H9 (cell line): ENCODE measurements at regions not wholly inside any gene's neighbourhood (a gene's known extent, or its start where the extent isn't known, plus 50 kb on each side); places are given as distances from the start of the nearest gene placed in this dataset.
"Not testable (repeated sequence)": the region's sequence is repeated elsewhere in the genome, so short reads cannot be mapped to it uniquely, and the experiment has no call there.

Source experiments
- DNase-seq: peaks from one replicate; pipeline ENCODE4 v3.0.0-alpha.2; 2017
- H2AFZ ChIP-seq: one replicate; pipeline ENCODE4 v1.6.1; 2013; ENCODE audit warnings: mild to moderate bottlenecking, low read length, control low read depth, moderate library complexity
- H2AK5ac ChIP-seq: 2 replicates; pipeline ENCODE4 v1.6.1; 2013; ENCODE audit warnings: low read length, control low read depth, mixed read lengths; ENCODE audit not compliant: insufficient read length
- H2BK120ac ChIP-seq: one replicate; pipeline ENCODE4 v1.6.1; 2013; ENCODE audit warnings: low read depth, mild to moderate bottlenecking, low read length, control low read depth, inconsistent platforms; ENCODE audit not compliant: poor library complexity, severe bottlenecking
- H2BK12ac ChIP-seq: 2 replicates; pipeline ENCODE4 v1.6.1; 2013; ENCODE audit warnings: low read length, control low read depth, mixed read lengths, low read depth; ENCODE audit not compliant: insufficient read length
- H2BK15ac ChIP-seq: 2 replicates; pipeline ENCODE4 v1.6.1; 2013; ENCODE audit warnings: low read depth, low read length, control low read depth
- H2BK20ac ChIP-seq: one replicate; pipeline ENCODE4 v1.6.1; 2013; ENCODE audit warnings: low read depth, mild to moderate bottlenecking, low read length, control low read depth, inconsistent platforms; ENCODE audit not compliant: poor library complexity, severe bottlenecking
- H2BK5ac ChIP-seq: 2 replicates; pipeline ENCODE4 v1.6.1; 2013; ENCODE audit warnings: low read length, control low read depth, mixed read lengths; ENCODE audit not compliant: insufficient read length
- H3K14ac ChIP-seq: 2 replicates; pipeline ENCODE4 v1.6.1; 2013; ENCODE audit warnings: low read length, control low read depth; ENCODE audit not compliant: insufficient read depth
- H3K18ac ChIP-seq: 2 replicates; pipeline ENCODE4 v1.6.1; 2013; ENCODE audit warnings: low read depth, mild to moderate bottlenecking, mixed read lengths, low read length, control low read depth; ENCODE audit not compliant: insufficient read length
- H3K23ac ChIP-seq: 2 replicates; pipeline ENCODE4 v1.6.1; 2013; ENCODE audit warnings: low read length, control low read depth, mixed read lengths, low read depth; ENCODE audit not compliant: insufficient read length
- H3K23me2 ChIP-seq: 2 replicates; pipeline ENCODE4 v1.6.1; 2013; ENCODE audit warnings: low read depth, mild to moderate bottlenecking, mixed read lengths, low read length, control low read depth; ENCODE audit not compliant: insufficient read length, poor library complexity, severe bottlenecking
- H3K27ac ChIP-seq: 2 replicates; pipeline ENCODE4 v1.5.1; 2013; ENCODE audit warnings: low read length, control low read depth, mixed read lengths, low read depth; ENCODE audit not compliant: insufficient read length
- H3K27me3 ChIP-seq: 2 replicates; pipeline ENCODE4 v1.6.1; 2013; ENCODE audit warnings: low read length, control low read depth, inconsistent platforms; ENCODE audit not compliant: insufficient read depth
- H3K4ac ChIP-seq: 2 replicates; pipeline ENCODE4 v1.6.1; 2013; ENCODE audit warnings: low read depth, mild to moderate bottlenecking, control low read depth, inconsistent platforms, low read length, moderate library complexity
- H3K4me1 ChIP-seq: 2 replicates; pipeline ENCODE4 v1.6.1; 2013; ENCODE audit warnings: low read length, control low read depth, inconsistent platforms; ENCODE audit not compliant: insufficient read depth
- H3K4me2 ChIP-seq: 2 replicates; pipeline ENCODE4 v1.6.1; 2013; ENCODE audit warnings: low read length, control low read depth, mixed read lengths; ENCODE audit not compliant: insufficient read length, insufficient read depth
- H3K56ac ChIP-seq: 2 replicates; pipeline ENCODE4 v1.6.1; 2013; ENCODE audit warnings: low read depth, mild to moderate bottlenecking, mixed read lengths, low read length, control low read depth; ENCODE audit not compliant: insufficient read length
- H3K79me1 ChIP-seq: 2 replicates; pipeline ENCODE4 v1.6.1; 2013; ENCODE audit warnings: low read depth, mild to moderate bottlenecking, moderate library complexity, low read length, control low read depth, inconsistent platforms; ENCODE audit not compliant: insufficient read depth, poor library complexity, severe bottlenecking
- H3K79me2 ChIP-seq: 2 replicates; pipeline ENCODE4 v1.6.1; 2013; ENCODE audit warnings: low read length, control low read depth, inconsistent platforms; ENCODE audit not compliant: insufficient read depth
- H3K9ac ChIP-seq: 2 replicates; pipeline ENCODE4 v1.6.1; 2013; ENCODE audit warnings: low read length, control low read depth, mixed read lengths; ENCODE audit not compliant: insufficient read length; ENCODE audit errors: extremely low read depth
- H3K9me3 ChIP-seq: one replicate; pipeline ENCODE4 v1.6.1; 2013; ENCODE audit warnings: low read depth, low read length, inconsistent platforms; ENCODE audit not compliant: control insufficient read depth
- H3T11ph ChIP-seq: one replicate; pipeline ENCODE4 v1.6.1; 2013; ENCODE audit warnings: mild to moderate bottlenecking, low read length, control low read depth, inconsistent platforms
- H4K20me1 ChIP-seq: one replicate; pipeline ENCODE4 v1.6.1; 2013; ENCODE audit not compliant: control insufficient read depth, insufficient read length, insufficient read depth
- H4K5ac ChIP-seq: 2 replicates; pipeline ENCODE4 v1.6.1; 2013; ENCODE audit warnings: low read depth, mild to moderate bottlenecking, mixed read lengths, low read length, control low read depth; ENCODE audit not compliant: insufficient read length
- H4K8ac ChIP-seq: replicated peaks from 2 replicates; pipeline ENCODE4 v1.6.1; 2013; ENCODE audit warnings: low read length, control low read depth, mixed read lengths, low read depth; ENCODE audit not compliant: insufficient read length
- H4K91ac ChIP-seq: 2 replicates; pipeline ENCODE4 v1.6.1; 2013; ENCODE audit warnings: low read depth, mild to moderate bottlenecking, moderate library complexity, mixed read lengths, low read length, control low read depth; ENCODE audit not compliant: insufficient read length
- H3K27ac Mint-ChIP-seq, 3 experiments: 2 replicates in 2 of 3; 3 replicates in 1 of 3; pipeline ENCODE4 v1.8.0; 2020 to 2021; ENCODE audit warnings: mixed read lengths in 3 of 3, mild to moderate bottlenecking in 1 of 3, moderate library complexity in 1 of 3
- H3K27me3 Mint-ChIP-seq: 2 replicates; pipeline ENCODE4 v1.8.0; 2021; ENCODE audit warnings: low read depth, mild to moderate bottlenecking, moderate library complexity, mixed read lengths
- H3K36me3 Mint-ChIP-seq, 3 experiments: 2 replicates in 2 of 3; 3 replicates in 1 of 3; pipeline ENCODE4 v1.8.0; 2020 to 2021; ENCODE audit warnings: low read depth in 3 of 3, mixed read lengths in 3 of 3; ENCODE audit not compliant: insufficient read depth in 1 of 3
- H3K4me1 Mint-ChIP-seq, 2 experiments: 2 replicates each; pipeline ENCODE4 v1.8.0; 2020; ENCODE audit warnings: mixed read lengths in 2 of 2
- H3K4me3 Mint-ChIP-seq, 2 experiments: 2 replicates in 1 of 2; 3 replicates in 1 of 2; pipeline ENCODE4 v1.8.0; 2020 to 2021; ENCODE audit warnings: mild to moderate bottlenecking in 2 of 2, mixed read lengths in 2 of 2, moderate library complexity in 1 of 2
- H3K9me3 Mint-ChIP-seq, 2 experiments: 2 replicates in 1 of 2; 3 replicates in 1 of 2; pipeline ENCODE4 v1.8.0; 2020; ENCODE audit warnings: mild to moderate bottlenecking in 2 of 2, mixed read lengths in 2 of 2, moderate library complexity in 1 of 2
- WGBS: extraction: QIAGEN DNeasy Blood & Tissue Kit; methylation state at CpG from one replicate; pipeline ENCODE4 v1.1.7; 2013; ENCODE audit warnings: missing lambda C conversion rate, low lambda C conversion rate, mixed read lengths; ENCODE audit not compliant: insufficient read length; ENCODE audit errors: extremely low coverage; 5-methylcytosine and 5-hydroxymethylcytosine counted together

DNA sequence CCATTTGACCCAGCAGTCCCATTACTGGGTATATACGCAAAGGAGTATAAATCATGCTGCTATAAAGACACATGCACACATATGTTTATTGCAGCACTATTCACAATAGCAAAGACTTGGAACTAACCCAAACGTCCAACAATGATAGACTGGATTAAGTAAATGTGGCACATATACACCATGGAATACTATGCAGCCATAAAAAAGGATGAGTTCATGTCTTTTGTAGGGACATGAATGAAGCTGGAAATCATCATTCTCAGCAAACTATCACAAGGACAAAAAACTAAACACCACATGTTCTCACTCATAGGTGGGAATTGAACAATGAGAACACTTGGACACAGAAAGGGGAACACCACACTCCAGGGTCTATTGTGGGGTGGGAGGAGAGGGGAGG lies 168.3 kb downstream of the TENT5A start:
- WGBS: no CpG with 5 or more reads among the region's 2 CpGs
- not testable (repeated sequence) for H2AFZ ChIP-seq, H4K91ac ChIP-seq, H3K23me2 ChIP-seq, H3K4ac ChIP-seq, H3K14ac ChIP-seq, H4K5ac ChIP-seq, H3K56ac ChIP-seq, H3K27ac Mint-ChIP-seq, H3K36me3 Mint-ChIP-seq, H3K9me3 Mint-ChIP-seq, H3K4me2 ChIP-seq, DNase-seq, H3K9ac ChIP-seq, H3K4me1 ChIP-seq, H4K8ac ChIP-seq, H3K27me3 ChIP-seq, H3K27me3 Mint-ChIP-seq, H3K4me1 Mint-ChIP-seq, H2BK12ac ChIP-seq, H3K9me3 ChIP-seq, H3K79me1 ChIP-seq, H2BK15ac ChIP-seq, H4K20me1 ChIP-seq, H2BK5ac ChIP-seq, H3K79me2 ChIP-seq, H2AK5ac ChIP-seq, H3K4me3 Mint-ChIP-seq, H3T11ph ChIP-seq, H3K23ac ChIP-seq, H3K27ac ChIP-seq, H2BK20ac ChIP-seq, H3K18ac ChIP-seq, H2BK120ac ChIP-seq
